HepG2 (cell line): ENCODE measurements at regions not wholly inside any gene's neighbourhood (a gene's known extent, or its start where the extent isn't known, plus 50 kb on each side); places are given as distances from the start of the nearest gene placed in this dataset.

Source experiments
- ATAC-seq: fragments of 200-7000 bp; cut with Tn5 transposase; 3 replicates; pipeline ENCODE4 v1.9.1; 2020; ENCODE audit warnings: mild to moderate bottlenecking, moderate library complexity
- BruUV-seq: library from RNA; stranded (reverse); fragments of 400-500 nt; replicated peaks from 2 replicates; lab custom pipeline; 2021; lab: Mats Ljungman, UMichigan
- CTCF ChIA-PET: fragments of 300-600 bp; formaldehyde crosslinking; extraction: SDS; loops from one replicate; lab custom pipeline; 2021; ENCODE audit warnings: low total read pairs, inconsistent platforms, low intra/inter-chr PET ratio; lab: Yijun Ruan, JAX
- POLR2A ChIA-PET: fragments of 350-600 bp; sonication (Branson Sonifier 250); formaldehyde crosslinking; loops from one replicate; lab custom pipeline; 2020; ENCODE audit warnings: antibody characterized with exemption, inconsistent platforms; lab: Yijun Ruan, JAX
- DNase-seq: peaks from one replicate; pipeline ENCODE4 v3.0.0-alpha.2; 2015; ENCODE audit warnings: low spot score
- FAIRE-seq: peaks from 3 replicates; lab custom pipeline; 2011; peaks lifted over from hg19 to GRCh38; lab: Jason Lieb, UNC
- H2AFZ ChIP-seq: one replicate; pipeline ENCODE4 v1.6.1; 2011; ENCODE audit warnings: low read length, inconsistent platforms
- H3K27ac ChIP-seq: fragments of 300-600 bp; 3 replicates; pipeline ENCODE4 v1.8.0; 2011; ENCODE audit warnings: mixed run types, mild to moderate bottlenecking, mixed read lengths, low read length, inconsistent platforms; ENCODE audit not compliant: insufficient read depth; ENCODE audit errors: extremely low read length
- H3K27me3 ChIP-seq, 2 experiments: fragments of 200-600 bp in 1 of 2; 2 replicates in 1 of 2; 3 replicates in 1 of 2; pipeline versions ENCODE4 v1.6.0 to v1.8.0; 2011; ENCODE audit warnings: low read length in 2 of 2, mild to moderate bottlenecking in 2 of 2, moderate library complexity in 2 of 2, inconsistent platforms in 1 of 2; ENCODE audit not compliant: insufficient read depth in 2 of 2, control insufficient read depth in 1 of 2
- H3K36me3 ChIP-seq, 2 experiments: fragments of 200-600 bp in 1 of 2; replicated peaks in 1 of 2; 2 replicates in 1 of 2; 3 replicates in 1 of 2; pipeline versions ENCODE4 v1.5.1 to v1.8.0; 2011; ENCODE audit warnings: low read length in 2 of 2, inconsistent platforms in 1 of 2; ENCODE audit not compliant: insufficient read depth in 2 of 2, control insufficient read depth in 1 of 2
- H3K4me1 ChIP-seq: 2 replicates; pipeline ENCODE4 v1.5.1; 2012; ENCODE audit warnings: low read length, inconsistent platforms; ENCODE audit not compliant: insufficient read depth
- H3K4me2 ChIP-seq: 2 replicates; pipeline ENCODE4 v1.6.0; 2011; ENCODE audit warnings: low read depth, low read length, inconsistent platforms
- H3K4me3 ChIP-seq, 3 experiments: fragments of 200-600 bp in 1 of 3; sonication (generic), shearing (Covaris generic) in 1 of 3; replicated peaks in 1 of 3; 2 replicates each; pipeline ENCODE4 v1.5.1; 2011 to 2016; ENCODE audit warnings: low read length in 3 of 3, inconsistent platforms in 2 of 3, low read depth in 2 of 3, mild to moderate bottlenecking in 2 of 3, control low read depth in 1 of 3, mixed read lengths in 1 of 3; ENCODE audit not compliant: insufficient read depth in 1 of 3
- H3K79me2 ChIP-seq: one replicate; pipeline ENCODE4 v1.6.1; 2011; ENCODE audit warnings: low read length, inconsistent platforms; ENCODE audit not compliant: insufficient read depth
- H3K9ac ChIP-seq: 2 replicates; pipeline ENCODE4 v1.6.0; 2011; ENCODE audit warnings: mild to moderate bottlenecking, low read depth, low read length, inconsistent platforms; ENCODE audit not compliant: insufficient read depth
- H3K9me3 ChIP-seq: 2 replicates; pipeline ENCODE4 v1.5.1; 2012; ENCODE audit warnings: mild to moderate bottlenecking, low read length
- H4K20me1 ChIP-seq: 2 replicates; pipeline ENCODE4 v1.6.0; 2011; ENCODE audit warnings: inconsistent platforms, mild to moderate bottlenecking, low read length, moderate library complexity; ENCODE audit not compliant: insufficient read depth
- FOXA3 ChIP-seq: IDR thresholded peaks from 2 replicates; pipeline ENCODE4 v1.6.1; 2016; ENCODE audit warnings: missing genetic modification reagents, missing compliant biosample characterization
- NONO ChIP-seq, 2 experiments: fragments of 450-650 bp in 1 of 2; sonication (generic) in 1 of 2; formaldehyde crosslinking in 1 of 2; IDR thresholded peaks in 1 of 2; conservative IDR thresholded peaks in 1 of 2; 2 replicates each; pipeline versions ENCODE4 v1.6.1 to v1.8.0; 2017 to 2022; ENCODE audit warnings: mild to moderate bottlenecking in 1 of 2, missing genetic modification reagents in 1 of 2, moderate library complexity in 1 of 2
- PHF21A ChIP-seq: sonication (generic); formaldehyde crosslinking; IDR thresholded peaks from 2 replicates; pipeline ENCODE4 v1.5.0; 2020; ENCODE audit warnings: mild to moderate bottlenecking, missing genetic modification reagents
- POLR2AphosphoS2 ChIP-seq: IDR thresholded peaks from 2 replicates; pipeline ENCODE4 v1.6.1; 2011; ENCODE audit warnings: low read depth, low read length, improper control_type of control experiment
- RAD21 ChIP-seq: fragments of 450-650 bp; formaldehyde crosslinking; IDR thresholded peaks from 2 replicates; pipeline ENCODE4 v1.5.0; 2020; ENCODE audit warnings: mild to moderate bottlenecking
- ZNF331 ChIP-seq: sonication (generic); formaldehyde crosslinking; IDR thresholded peaks from 2 replicates; pipeline ENCODE4 v1.4.0; 2020; ENCODE audit warnings: missing genetic modification reagents
- ZSCAN30 ChIP-seq: sonication (generic); formaldehyde crosslinking; IDR thresholded peaks from 2 replicates; pipeline ENCODE4 v1.5.0; 2020; ENCODE audit warnings: mild to moderate bottlenecking, missing genetic modification reagents
- WGBS: methylation state at CpG from one replicate; pipeline ENCODE4 v1.1.6; 2017; ENCODE audit warnings: low lambda C conversion rate; 5-methylcytosine and 5-hydroxymethylcytosine counted together
- in situ Hi-C: cut with HindIII; loops from 2 replicates; pipeline ENCODE4 v1.10.0; 2017; ENCODE audit warnings: low pct_unique_long_range_greater_than_20kb; ENCODE audit not compliant: extremely low pct_ligation_motif_present
- intact Hi-C: fragments of 100-400 bp; cut with micrococcal nuclease; formaldehyde crosslinking; loops from one replicate; pipeline ENCODE4 v1.10.0; 2022; ENCODE audit not compliant: unreplicated experiment
- TF ChIP-seq, protein P1 (sequence below), 2 experiments: fragments of 450-650 bp in 1 of 2; sonication (generic) in 1 of 2; formaldehyde crosslinking in 1 of 2; IDR thresholded peaks; 2 replicates each; pipeline versions ENCODE4 v1.6.1 to v1.8.0; 2016 to 2022; ENCODE audit warnings: antibody characterized with exemption in 1 of 2, mild to moderate bottlenecking in 1 of 2, missing genetic modification reagents in 1 of 2
- TF ChIP-seq, protein P2 (sequence below): sonication (generic); formaldehyde crosslinking; IDR thresholded peaks from 2 replicates; pipeline ENCODE4 v1.5.0; 2020; ENCODE audit warnings: missing genetic modification reagents
- TF ChIP-seq, protein P3 (sequence below): IDR thresholded peaks from 2 replicates; pipeline ENCODE4 v1.6.1; 2016

DNA sequence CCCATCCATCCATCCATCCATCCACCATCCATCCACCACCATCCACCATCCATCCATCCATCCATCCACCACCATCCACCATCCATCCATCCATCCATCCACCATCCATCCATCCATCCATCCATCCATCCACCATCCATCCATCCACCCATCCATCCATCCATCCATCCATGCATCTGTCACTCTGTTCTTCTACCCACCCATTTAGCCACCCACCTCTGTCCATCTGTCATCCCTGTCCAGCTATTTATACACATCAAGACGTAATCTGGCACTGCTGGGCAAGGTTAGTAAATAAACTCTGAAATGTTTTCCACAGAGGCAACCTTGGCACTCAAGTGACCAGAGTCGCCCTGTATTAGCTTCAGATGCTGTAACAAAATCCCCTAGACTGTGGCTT, 120.9 kb downstream of the RTP5 start:
- H3K27ac ChIP-seq: no peak overlapping the region
- no peak overlapping the region for H3K9ac ChIP-seq
- no peak overlapping the region for H3K4me3 ChIP-seq
- intact Hi-C loops: no loop called here
- in situ Hi-C loops: no loop called here
- H3K4me1 ChIP-seq: no peaks in the 10 kb centered on the region
- no peak for FAIRE-seq
- H3K9me3 ChIP-seq: peaks cover 7% of the 10 kb centered on the region; the same call in 1 of the 2 replicates
- no peaks in the 10 kb centered on the region for H3K36me3 ChIP-seq
- H3K27me3 ChIP-seq: peaks cover 8 to 31% of the 10 kb centered on the region in 2 experiments; a peak in 4 of 5 replicates
- H3K79me2 ChIP-seq: no peaks in the 10 kb centered on the region
- CTCF ChIA-PET: no interaction called here
- H3K4me2 ChIP-seq: no peak overlapping the region
- DNase-seq: no peak
- no TSS peak for BruUV-seq
- no peak overlapping the region for H2AFZ ChIP-seq
- POLR2A ChIA-PET: no interaction called here
- no peak for ATAC-seq
- WGBS: 4% methylated on average over 2 of the region's 2 CpGs
- no peaks in the 10 kb centered on the region for H4K20me1 ChIP-seq
- TF ChIP-seq POLR2AphosphoS2 (no peak), FOXA3 (CRISPR knock-in tag) (no peak), ZSCAN30 (CRISPR knock-in tag) (no peak), RAD21 (CRISPR knock-in tag) (no peak), ZNF331 (CRISPR knock-in tag) (no peak), PHF21A (no peak), NONO (IDR thresholded peaks at IDR 0.05) (no peak), NONO (CRISPR knock-in tag; conservative IDR thresholded peaks at IDR 0.05) (no peak)
- TF ChIP-seq, protein P1, sequence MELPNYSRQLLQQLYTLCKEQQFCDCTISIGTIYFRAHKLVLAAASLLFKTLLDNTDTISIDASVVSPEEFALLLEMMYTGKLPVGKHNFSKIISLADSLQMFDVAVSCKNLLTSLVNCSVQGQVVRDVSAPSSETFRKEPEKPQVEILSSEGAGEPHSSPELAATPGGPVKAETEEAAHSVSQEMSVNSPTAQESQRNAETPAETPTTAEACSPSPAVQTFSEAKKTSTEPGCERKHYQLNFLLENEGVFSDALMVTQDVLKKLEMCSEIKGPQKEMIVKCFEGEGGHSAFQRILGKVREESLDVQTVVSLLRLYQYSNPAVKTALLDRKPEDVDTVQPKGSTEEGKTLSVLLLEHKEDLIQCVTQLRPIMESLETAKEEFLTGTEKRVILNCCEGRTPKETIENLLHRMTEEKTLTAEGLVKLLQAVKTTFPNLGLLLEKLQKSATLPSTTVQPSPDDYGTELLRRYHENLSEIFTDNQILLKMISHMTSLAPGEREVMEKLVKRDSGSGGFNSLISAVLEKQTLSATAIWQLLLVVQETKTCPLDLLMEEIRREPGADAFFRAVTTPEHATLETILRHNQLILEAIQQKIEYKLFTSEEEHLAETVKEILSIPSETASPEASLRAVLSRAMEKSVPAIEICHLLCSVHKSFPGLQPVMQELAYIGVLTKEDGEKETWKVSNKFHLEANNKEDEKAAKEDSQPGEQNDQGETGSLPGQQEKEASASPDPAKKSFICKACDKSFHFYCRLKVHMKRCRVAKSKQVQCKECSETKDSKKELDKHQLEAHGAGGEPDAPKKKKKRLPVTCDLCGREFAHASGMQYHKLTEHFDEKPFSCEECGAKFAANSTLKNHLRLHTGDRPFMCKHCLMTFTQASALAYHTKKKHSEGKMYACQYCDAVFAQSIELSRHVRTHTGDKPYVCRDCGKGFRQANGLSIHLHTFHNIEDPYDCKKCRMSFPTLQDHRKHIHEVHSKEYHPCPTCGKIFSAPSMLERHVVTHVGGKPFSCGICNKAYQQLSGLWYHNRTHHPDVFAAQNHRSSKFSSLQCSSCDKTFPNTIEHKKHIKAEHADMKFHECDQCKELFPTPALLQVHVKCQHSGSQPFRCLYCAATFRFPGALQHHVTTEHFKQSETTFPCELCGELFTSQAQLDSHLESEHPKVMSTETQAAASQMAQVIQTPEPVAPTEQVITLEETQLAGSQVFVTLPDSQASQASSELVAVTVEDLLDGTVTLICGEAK (IDR thresholded peaks at IDR 0.05): no peak
- TF ChIP-seq, protein P1 (CRISPR knock-in tag; IDR thresholded peaks at IDR 0.05): no peak
- TF ChIP-seq, protein P2, sequence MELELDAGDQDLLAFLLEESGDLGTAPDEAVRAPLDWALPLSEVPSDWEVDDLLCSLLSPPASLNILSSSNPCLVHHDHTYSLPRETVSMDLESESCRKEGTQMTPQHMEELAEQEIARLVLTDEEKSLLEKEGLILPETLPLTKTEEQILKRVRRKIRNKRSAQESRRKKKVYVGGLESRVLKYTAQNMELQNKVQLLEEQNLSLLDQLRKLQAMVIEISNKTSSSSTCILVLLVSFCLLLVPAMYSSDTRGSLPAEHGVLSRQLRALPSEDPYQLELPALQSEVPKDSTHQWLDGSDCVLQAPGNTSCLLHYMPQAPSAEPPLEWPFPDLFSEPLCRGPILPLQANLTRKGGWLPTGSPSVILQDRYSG (CRISPR knock-in tag): no peak
- TF ChIP-seq, protein P3, sequence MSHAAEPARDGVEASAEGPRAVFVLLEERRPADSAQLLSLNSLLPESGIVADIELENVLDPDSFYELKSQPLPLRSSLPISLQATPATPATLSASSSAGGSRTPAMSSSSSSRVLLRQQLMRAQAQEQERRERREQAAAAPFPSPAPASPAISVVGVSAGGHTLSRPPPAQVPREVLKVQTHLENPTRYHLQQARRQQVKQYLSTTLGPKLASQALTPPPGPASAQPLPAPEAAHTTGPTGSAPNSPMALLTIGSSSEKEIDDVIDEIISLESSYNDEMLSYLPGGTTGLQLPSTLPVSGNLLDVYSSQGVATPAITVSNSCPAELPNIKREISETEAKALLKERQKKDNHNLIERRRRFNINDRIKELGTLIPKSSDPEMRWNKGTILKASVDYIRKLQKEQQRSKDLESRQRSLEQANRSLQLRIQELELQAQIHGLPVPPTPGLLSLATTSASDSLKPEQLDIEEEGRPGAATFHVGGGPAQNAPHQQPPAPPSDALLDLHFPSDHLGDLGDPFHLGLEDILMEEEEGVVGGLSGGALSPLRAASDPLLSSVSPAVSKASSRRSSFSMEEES (CRISPR knock-in tag): no peak
